TTC549 (cell line): ENCODE measurements at regions not wholly inside any gene's neighbourhood (a gene's known extent, or its start where the extent isn't known, plus 50 kb on each side); places are given as distances from the start of the nearest gene placed in this dataset.

Source experiments
- FAIRE-seq: peaks from 2 replicates; lab custom pipeline; 2012; peaks lifted over from hg19 to GRCh38; lab: Jason Lieb, UNC

DNA sequence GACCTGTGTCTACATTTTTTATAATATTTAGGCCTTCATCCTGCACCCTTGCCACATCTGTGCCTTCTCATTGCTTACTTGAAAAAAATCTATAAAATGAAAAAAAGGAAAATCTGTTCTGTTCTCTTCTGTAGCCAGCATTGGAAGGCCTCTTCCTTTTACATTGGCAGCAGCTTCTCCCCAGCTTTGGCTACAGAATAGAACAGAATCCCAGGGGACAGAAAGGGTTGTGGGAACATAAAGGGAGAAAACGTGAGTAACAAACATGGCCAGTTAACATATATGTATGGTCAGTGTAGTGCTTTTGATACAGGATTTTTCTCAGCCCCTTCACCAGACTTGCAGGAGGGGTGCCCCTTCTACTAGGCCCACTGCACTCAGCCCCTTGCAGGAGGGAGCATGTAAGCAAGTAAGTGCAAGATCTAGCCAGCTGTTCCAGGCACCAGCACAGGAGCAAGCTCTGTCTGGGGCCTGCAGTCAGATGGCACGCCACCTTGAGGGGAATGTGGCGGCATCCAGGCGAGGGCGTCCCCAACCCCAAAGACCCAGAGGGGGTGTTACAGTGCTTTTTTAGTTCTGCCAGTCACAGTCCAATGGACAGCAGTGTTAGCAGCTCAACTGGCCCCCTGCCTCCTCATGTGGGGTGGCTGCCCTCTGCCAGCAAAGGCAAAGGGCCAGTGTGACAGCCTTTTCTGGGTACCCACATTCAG, 330.5 kb upstream of the ZNF462 start:
- no peak for FAIRE-seq

DNA sequence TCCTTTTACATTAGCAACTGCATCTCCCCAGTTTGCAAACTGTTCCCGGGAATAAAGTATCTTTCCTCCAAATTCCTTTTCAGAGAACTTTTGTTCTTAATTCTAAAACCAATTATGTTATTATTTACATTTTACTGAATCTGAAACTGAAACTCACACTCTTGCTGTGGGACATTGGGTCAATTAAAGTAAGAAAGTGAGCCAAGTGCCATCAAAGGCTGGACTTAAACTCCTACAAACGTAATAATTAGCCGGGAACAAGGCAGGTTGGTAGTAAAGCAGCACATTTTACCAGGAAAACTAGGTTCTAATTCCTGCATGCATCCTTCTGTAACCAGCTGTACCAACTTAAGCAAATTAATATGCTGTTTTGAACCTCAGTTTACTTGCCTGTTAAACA, 328.2 kb upstream of the ZNF462 start:
- FAIRE-seq: no peak

DNA sequence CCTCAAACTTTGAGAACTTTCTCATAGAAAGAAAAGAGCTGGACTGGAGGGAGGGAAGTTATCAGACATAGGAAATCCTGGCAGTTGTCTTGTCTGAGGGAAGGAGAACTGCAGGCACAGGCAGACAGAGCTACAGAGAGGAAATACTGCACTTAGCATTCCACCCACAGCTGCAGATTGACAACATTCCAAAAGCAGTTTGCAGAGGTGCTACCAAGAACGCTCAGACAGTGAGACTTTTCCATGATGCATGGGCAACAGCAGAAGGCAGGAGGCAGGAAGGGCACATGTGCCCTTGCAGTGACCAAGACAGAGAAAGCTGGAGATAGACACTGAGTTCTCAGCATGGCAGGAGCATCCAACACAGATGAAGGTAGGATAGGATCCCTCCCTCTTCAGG, 327.5 kb upstream of the ZNF462 start:
- no peak for FAIRE-seq

DNA sequence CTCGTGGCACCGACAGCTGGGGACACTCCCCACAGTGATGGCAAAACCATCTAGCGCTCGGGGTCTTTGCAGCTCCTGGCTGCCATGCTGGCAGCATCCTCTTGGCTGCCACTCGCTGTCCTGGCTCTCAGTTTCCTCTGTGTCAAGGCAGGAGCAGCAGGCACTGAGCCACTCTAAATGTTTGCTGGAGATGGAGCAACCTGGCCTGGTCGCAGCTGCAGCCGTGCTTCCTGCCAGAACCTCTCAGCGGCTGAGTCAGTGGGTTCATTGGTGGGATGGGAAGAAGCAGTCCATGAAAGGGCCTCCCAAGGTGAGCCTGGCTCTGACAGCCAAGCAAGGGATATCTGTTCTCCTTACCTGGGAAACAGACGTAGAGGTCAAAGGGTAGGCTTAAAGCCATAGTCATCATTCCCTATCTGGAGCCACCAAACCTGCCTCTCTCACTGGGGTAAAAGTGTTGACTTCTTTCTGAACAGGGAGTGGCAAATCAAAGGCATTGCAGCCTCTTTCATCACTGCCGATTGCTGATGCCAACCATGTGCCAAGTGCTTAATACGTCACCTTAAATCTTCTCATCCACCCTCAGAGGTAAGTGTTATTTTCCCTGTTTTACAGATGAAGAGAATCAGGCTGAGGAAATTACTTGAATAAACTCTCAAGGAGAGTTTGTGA, 304.8 kb upstream of the ZNF462 start:
- no peak for FAIRE-seq

DNA sequence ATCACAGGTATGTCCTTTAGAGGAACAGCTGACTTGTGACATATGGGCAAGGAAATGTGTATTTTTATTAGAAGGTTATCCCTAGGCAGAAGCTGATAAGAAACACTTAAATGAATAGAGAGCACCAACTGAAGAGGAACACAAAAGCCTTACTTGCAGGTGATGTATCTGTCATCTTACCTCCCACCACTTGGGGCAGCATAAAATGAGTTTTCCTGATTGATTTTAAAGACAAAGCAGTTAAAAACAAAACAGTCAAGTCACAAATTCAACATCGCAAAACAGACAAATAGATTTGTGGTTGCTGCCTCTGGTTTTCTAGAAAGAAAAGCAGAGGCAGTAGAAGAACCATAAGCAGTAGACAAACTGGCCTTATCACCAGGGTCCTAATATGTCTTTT, 302.4 kb upstream of the ZNF462 start:
- no peak for FAIRE-seq

DNA sequence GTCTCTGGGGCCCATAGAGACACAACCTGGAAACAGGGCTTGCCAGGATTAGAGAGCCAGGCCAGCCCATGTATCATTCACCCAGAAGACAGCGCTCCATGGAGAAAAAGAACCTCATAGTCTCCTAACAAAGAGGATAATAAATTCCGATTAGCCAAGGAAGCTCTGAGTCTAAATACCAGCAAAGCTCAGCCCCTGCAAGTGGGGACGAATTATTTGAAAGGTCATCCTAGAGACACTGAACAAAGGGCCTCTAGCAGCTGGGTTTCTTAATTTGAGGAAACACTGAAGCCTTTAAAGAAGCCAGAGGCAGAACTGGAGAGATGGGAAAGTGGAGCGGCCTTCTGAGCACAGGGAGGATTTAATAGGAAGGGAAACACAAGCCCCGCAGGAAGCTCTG, 287.1 kb upstream of the ZNF462 start:
- FAIRE-seq: no peak

DNA sequence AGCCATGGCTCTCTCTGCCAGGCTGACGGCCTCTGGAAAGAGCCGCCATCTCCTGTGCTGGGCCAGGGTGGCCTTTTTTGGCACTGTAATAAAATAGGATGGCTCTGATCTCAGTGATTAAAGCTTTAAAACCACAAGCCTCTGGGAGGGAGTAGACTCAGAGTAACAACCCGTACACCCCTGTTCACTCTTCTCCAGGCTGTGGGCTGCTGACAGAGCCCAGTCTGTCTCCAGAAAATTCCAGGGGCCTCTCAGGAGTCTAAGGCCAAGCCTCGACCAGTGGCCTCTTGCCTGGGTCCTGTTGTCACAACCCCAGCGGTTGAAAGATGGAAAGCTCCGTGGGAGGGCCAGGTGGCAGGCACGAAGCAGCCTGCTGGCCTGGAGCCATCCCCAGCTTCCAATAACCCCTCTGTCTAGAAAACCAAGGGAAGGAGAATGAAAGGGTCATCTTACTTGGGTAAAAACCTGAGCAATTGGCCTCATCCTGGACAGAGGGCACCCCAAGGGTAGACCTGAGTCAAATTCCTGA, 286.7 kb upstream of the ZNF462 start:
- FAIRE-seq: no peak

DNA sequence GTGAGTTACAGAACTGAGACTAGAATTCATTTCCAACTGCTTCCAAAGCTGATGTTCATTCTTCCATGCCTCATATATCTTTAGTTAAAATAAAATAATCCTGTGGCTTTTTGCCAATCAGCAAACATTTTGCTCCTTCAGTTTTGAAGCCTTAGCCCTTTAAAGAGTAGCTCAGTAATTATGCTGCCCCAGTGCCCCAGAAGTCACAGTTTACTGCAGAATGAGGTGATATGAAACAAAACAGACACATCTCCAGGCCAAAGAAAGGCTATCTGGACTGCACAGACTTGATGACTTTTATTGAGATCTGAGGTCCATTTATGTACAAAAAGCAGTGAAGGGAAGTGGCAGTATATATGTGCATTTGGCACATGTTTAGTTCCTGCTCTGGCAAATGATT, 285.8 kb upstream of the ZNF462 start:
- no peak for FAIRE-seq

DNA sequence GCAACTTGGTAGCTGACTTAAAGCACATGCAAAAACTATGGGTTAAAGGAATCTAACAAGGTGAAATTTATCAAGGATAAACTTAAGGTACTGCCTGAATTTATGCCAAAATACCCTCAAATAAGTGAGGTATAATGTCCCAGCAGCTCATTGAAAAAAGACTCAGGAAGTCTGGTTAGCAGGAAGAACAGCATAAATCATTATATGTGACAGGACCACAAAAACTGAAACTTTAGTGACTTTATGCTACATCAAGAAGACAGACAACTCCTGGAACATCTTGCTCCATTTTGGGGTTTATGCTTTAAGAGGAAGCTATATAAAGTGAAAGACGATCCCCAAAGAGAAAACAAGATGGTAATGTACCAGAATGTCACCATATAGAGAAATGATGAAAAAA, 282.4 kb upstream of the ZNF462 start:
- FAIRE-seq: no peak

DNA sequence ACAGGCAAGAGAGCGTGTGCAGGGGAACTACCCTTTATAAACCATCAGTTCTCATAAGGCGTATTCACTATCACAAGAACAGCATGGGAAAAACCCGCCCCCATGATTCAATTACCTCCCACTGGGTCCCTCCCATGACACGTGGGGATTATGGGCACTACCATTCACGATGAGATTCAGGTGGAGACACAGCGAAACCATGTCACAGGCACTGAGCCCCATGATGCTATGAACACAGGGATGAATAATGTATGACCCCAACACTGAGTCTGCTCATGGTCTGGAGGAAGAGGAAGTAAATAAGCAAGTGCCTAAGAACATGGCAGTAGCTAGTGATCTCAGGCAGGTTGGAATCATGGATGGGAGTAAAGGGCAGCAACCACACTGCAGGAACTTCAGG, 281.0 kb upstream of the ZNF462 start:
- no peak for FAIRE-seq

DNA sequence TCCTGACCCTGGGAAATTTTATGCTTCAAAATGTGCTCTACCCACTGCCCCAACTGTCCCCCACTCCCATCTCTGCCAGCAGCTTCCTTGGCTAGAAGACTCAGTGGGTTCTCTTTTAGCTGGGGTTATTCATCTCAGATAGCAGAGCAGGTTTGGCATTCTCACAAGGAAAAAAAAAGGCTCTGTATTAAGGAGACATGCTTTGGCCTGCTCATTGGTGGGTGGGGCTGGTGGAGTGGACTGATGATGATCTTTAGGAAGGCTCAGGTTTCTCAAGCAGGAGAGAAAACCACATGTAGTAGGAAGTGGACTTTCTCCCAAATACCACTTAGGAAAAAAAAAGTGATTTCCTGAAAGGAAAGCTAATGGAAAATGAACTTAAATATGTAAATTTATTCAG, 279.2 kb upstream of the ZNF462 start:
- FAIRE-seq: no peak

DNA sequence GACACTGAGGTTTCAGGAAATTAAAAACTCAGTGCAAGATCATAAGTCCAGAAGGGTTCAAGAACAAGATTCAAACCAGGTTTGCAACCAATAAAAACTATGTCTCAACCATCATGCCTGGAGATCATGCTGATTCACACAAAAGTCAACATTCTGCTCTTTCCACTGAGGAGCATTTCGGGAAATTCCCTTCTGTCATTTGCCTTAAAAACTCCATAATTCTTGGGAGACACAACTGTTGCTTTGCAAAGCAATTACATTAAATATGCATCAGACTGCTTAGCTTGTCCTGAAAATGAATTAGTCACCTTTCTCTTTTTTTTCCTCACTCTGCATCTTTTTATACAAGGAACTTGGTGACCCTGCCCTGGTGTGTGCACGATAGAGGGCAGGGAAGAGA, 275.9 kb upstream of the ZNF462 start:
- FAIRE-seq: no peak

DNA sequence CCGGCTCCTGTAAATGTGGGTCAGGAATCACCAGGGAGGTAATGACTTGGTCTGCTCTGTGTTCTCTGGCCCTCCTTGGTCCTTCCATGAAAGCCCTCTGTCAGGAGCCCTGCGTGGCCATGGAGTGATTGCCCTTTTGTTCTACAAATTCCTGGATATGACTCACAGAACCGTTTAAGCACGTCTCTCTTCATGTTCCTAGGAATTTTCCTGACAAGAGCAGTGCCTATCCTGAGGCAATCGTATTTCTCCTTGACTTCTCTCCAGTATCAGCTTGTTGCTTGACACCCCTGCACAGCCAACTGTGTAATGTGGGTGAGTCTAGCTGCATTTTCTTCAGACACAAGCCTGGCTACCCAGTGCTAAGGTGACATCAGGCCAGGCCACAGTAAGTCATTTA, 274.3 kb upstream of the ZNF462 start:
- no peak for FAIRE-seq

DNA sequence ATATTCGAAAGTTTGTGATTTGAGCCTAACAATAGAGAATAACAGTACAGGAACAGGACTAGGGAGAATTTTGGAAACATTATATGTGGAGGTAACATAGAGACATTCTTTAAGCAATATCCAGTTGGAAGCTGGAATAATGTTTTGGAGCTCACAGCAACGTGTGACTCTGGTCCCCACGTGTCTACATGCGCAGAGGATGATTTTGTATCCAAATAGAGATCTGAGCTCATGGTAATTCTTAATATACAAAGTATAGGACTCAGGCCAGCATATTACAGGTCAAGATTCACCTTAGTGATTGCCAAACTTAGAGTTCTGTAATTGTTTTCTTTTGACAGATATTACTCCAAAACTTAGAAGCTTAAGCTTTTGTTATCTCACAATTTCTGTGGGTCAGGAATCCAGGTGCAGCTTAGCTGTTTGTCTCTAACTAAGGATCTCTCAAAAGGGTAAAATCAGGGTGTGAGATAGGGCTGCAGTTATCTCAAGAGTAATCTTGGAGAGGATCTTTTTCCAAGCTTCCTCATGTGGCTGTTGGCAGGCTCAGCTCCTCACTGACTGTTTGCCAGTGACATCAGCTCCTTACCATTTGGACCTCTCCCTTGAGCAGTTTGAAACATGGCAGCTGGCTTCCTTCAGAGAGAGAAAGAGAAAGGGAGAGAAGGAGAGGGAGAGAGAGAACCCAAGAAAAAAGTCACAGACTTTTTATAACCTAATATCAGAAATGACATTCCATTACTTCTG, 272.0 kb upstream of the ZNF462 start:
- no peak for FAIRE-seq

DNA sequence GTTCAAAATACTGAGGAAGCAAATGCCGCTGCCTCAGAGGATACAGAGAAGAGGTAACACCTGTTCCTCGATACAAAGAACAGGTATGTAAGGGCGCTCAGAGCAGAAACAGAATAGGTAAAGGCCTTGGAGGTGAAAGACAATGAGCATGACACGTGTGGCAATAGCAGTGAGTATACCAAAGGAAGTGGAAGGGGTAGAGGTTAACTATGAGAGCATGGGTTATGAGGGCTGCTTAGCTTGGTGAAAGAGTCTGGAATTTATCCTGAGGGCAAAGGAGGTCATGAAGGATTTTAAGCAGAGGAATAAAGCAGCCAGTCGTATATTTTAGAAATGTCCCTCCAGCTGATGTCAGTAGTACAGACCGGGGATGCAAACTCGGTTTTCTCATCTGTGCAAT, 269.8 kb upstream of the ZNF462 start:
- no peak for FAIRE-seq

DNA sequence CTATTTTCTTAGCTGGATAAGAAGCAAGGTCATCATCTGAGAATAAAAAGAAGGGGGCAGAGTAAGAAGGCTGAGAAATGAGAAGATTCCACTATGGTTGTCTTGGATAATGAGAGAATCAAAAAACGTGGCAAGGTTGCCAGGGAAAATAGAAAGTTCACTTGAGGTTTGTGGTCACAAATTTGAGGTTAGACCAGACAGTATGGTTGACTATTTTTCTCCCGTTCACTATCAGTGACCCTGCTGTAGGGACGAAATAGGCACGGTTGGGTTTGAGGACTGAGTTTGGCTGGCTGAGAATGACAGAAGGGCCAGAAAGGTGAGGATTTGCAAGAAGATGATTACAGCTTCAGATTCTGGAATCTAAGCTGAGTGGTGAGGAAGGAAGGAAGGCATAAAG, 266.0 kb upstream of the ZNF462 start:
- FAIRE-seq: no peak

DNA sequence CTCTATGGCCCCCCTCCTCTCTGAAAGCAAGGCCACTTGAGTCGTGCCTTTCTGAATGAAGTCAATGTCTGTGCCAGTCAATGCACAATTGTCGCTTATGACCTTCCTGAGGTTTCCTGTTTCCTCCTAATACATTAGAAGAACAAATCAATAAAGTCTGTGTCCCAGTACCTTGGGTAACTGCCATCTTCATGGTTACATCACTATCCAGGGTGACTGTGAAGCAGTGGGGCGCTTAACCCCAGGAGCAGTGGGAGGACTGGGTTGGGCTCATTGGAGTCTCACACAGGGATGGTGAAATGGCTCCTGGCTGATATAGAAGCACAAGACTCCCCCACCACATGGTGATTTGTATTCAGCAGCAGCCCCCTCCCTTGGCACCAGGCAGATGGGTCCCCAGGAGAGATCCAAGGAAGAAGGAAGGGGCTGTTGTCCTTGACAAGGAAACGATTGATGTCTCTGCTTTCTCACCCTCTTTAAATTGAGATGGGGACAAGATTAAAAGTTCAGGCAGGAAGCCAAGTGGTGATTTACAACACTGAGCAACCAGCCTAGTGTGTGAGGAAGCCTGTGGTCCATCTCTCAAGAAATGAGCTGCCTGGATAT, 261.9 kb upstream of the ZNF462 start:
- FAIRE-seq: no peak

DNA sequence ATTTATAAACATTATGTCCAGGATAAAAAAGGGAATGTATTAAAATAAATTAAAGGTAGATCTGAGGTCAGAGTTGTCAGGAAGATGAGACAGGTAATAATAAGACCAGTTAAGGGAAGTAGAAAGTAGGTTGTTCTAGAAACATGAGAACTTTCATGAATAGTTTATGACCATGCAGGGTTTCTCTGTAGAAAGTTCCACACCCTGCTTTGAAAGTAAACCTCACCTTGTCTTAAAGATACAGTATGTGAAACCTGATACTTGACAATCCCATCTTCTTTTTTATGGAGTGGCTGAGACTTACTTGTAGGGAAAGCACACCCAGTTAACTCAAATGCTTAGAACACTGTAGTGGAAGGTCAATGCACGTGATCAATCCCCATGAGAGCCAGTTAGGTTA, 260.6 kb upstream of the ZNF462 start:
- no peak for FAIRE-seq

DNA sequence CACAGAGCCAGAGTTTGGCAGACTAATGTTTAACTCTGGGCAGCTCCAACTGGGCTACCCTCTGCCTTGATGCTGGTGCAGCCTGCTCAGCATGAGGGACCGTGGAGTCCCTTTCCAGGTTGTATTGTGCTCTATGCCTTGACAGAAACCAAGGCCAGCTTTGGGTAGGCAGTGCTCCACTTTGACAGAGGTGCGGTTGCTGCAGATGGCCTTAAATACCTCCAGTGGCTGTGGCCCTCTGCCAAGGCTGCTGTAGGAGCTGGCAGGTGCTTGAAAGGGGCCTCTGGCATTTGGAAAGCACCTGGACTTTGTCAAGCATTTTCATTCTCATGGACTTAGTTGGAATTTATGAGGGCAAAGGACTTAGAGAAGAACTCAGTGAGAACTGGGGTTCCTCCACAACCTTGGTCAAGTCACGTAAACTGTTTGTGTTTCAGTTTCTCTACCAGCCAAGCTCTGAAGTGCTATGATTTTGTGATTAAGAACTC, 249.7 kb upstream of the ZNF462 start:
- no peak for FAIRE-seq

DNA sequence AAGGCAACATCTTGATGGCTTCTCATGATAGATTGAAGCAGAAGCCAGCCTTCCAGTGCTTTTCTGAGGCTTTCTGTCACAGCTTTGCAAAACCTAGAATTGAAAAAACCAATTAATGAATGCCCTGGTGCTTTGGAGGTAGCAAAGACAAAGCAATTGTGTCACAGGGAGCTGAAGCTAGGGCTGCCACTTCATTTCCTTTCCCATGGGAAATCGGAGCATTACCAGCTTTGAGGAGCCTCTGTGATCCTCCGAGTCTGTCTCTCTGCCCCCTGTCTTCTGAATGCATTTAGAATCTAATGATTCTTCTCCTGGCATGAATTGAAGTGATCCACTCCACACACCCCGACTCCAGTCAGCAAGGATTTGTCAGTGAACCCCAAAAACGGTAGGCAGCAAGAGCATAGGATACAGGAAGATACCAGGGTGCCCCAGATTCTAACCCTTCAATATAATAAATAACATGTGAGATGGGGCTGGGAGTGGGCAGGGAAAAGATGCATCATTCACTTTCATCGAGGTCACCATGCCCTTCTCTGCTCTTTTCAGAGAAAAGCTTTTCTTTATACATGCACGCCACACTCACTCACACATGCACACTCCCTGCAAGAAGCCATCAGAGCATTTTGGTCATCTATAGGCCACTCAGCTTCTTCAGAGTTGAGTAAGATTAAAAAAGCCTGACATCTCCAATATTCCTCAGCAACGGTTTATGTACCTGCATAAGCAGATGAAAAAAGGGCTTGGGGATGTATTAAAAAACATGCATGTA, 247.7 kb upstream of the ZNF462 start:
- FAIRE-seq: no peak

DNA sequence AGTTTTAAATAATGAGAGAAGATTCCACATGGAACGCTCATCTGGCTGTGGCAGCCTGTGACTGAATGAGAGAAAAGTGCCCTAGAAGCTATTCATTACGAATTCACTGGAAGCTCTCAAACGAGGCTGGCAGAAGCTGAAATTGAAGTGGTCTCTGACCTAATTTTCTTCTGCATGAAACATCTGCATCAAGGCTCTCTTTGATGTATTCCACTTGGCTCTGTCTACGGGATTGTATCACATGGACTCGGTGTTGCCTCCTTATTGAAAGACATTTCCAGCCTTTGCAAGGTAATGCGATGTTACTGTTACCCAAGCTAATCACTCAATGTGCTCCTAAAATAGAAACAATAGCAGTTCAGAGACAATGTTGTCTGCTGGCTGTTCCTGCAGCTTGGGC, 246.9 kb upstream of the ZNF462 start:
- no peak for FAIRE-seq

DNA sequence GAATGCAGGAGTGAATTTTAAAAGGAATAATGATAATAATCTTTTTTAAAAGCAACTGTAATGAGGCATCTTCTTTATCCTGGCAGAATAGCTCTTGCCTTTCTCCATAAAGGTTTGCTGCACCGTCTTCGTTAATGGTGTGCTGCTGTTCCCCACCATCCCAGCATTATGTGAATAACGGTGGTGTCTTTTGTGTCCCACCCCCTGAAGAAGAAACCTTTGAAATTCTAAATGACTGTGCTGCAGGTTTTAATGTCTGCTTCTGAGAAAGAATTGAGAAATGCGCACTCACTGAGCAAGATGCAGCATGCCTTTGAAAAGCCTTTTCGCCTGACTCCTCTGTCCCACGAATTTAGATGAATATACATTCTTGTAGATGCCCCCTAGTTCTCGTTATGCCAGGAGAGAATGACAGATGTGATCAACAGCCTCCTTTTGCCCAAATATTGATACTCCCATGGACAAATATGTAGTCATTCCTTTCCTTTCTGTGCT, 246.1 kb upstream of the ZNF462 start:
- FAIRE-seq: no peak
